Muscle layer of duodenum (tissue), 2 donors: ENCODE measurements at regions not wholly inside any gene's neighbourhood (a gene's known extent, or its start where the extent isn't known, plus 50 kb on each side); places are given as distances from the start of the nearest gene placed in this dataset.
"Not testable (repeated sequence)": the region's sequence is repeated elsewhere in the genome, so short reads cannot be mapped to it uniquely, and the experiment has no call there.

Source experiments
- H3K27ac ChIP-seq: one replicate; pipeline ENCODE4 v1.7.0; 2013; ENCODE audit warnings: mild to moderate bottlenecking, low read length
- H3K27me3 ChIP-seq: one replicate; pipeline ENCODE4 v1.7.0; 2013; ENCODE audit warnings: low read depth, mild to moderate bottlenecking, control low read depth, low read length
- H3K36me3 ChIP-seq, 2 donors: one replicate each; pipeline ENCODE4 v1.7.0; 2013; ENCODE audit warnings: low read length in 2 of 2, control low read depth in 1 of 2, mild to moderate bottlenecking in 1 of 2; ENCODE audit not compliant: insufficient read depth in 2 of 2, control insufficient read depth in 1 of 2
- H3K4me1 ChIP-seq, 2 donors: one replicate each; pipeline ENCODE4 v1.7.0; 2013; ENCODE audit warnings: low read length in 2 of 2, mild to moderate bottlenecking in 2 of 2, control low read depth in 1 of 2, moderate library complexity in 1 of 2; ENCODE audit not compliant: insufficient read depth in 2 of 2, control insufficient read depth in 1 of 2
- H3K4me3 ChIP-seq, 2 donors: one replicate each; pipeline ENCODE4 v1.7.0; 2013; ENCODE audit warnings: low read length in 2 of 2, low read depth in 1 of 2, mild to moderate bottlenecking in 1 of 2
- H3K9me3 ChIP-seq, 2 donors: one replicate each; pipeline ENCODE4 v1.7.0; 2013; ENCODE audit warnings: low read length in 2 of 2, control low read depth in 1 of 2, mild to moderate bottlenecking in 1 of 2; ENCODE audit not compliant: control insufficient read depth in 1 of 2
- donor health status: healthy.

DNA sequence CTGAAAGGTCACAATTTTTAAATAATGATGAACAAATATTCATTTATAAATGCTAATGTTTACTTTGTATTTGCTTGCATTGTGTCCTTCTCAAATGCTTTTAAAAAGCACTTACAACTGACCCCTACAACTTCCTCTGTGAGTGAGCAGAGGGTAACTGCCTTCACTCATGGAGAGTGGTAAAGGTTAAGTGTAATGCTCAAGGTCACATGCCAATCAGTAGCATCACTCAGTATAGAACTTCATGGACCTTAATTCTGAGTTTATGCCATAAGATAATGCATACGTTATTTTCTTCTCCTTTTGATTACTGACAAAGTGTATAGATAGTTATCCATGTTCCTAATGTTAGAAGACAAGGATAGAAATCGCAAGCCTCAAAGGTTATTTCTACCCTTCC is 91.8 kb upstream of the SERTAD2 start:
- Histone ChIP-seq H3K9me3 (no peaks in the 10 kb centered on the region), H3K36me3 (no peaks in the 10 kb centered on the region), H3K27ac (no peak overlapping the region), H3K4me1 (peaks cover 0 to 13% of the 10 kb centered on the region in 2 donors), H3K27me3 (no peaks in the 10 kb centered on the region), H3K4me3 (no peak overlapping the region)

DNA sequence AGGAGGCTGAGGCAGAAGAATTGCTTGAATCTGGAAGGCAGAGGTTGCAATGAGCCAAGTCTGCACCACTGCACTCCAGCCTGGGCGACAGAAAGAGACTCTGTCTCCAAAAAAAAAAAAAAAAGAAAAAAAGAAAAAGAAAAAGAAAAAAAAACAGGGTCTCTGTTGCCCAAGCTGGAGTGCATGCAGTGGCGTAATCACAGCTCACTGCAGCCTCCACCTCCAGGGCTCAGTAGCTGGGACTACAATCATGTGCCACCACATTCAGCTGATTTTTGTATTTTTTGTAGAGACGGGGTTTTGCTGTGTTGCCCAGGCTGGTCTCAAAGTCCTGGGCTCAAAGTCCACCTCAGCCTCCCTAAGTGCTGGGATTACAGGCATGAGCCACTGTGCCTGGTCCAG is 94.0 kb upstream of the SERTAD2 start:
- H3K9me3 ChIP-seq, H3K27me3 ChIP-seq, H3K4me3 ChIP-seq, H3K27ac ChIP-seq, H3K36me3 ChIP-seq: not testable (repeated sequence)
- peaks cover 0 to 13% of the 10 kb centered on the region in 2 donors for H3K4me1 ChIP-seq

DNA sequence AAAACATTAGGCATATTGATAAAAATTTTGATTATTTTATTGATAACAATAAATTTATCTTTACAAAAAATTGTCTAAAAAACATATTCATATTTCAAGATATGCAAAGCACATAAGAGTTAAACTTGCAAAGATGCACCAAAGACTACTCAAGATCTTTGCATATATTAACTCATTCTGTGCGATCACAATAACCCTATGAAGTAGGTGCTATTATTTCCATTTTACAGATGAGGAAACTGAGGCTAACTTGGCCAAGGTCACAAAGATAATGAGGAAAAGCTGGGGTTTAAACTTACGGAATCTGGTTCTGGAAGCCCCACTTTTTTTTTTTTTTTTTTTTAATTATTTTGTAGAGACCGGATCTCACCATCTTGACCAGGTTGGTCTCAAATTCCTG is 94.4 kb upstream of the SERTAD2 start:
- peaks cover 0 to 3% of the 10 kb centered on the region in 2 donors for H3K36me3 ChIP-seq
- no peaks in the 10 kb centered on the region for H3K9me3 ChIP-seq
- no peaks in the 10 kb centered on the region for H3K27me3 ChIP-seq
- no peak overlapping the region for H3K4me3 ChIP-seq
- H3K4me1 ChIP-seq: peaks cover 0 to 13% of the 10 kb centered on the region in 2 donors
- H3K27ac ChIP-seq: no peak overlapping the region

DNA sequence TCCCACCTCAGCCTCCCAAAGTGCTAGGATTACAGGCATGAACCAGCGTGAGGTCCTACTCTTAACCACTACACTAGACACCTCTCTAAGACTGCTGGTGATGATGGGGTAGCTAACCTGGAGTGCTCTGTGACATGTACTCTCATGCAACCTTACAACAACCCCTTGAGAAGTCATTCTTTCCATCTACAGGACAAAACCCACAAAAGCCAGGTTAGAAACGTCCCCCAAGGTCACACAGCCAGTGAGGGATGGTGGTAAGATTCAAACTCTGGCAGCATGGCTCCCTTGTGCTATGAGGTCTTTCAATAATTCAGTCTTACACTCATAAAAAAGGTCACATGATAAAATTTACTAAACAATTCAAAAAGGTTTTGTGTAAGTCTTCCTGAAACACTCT is 94.8 kb upstream of the SERTAD2 start:
- peaks cover 0 to 3% of the 10 kb centered on the region in 2 donors for H3K36me3 ChIP-seq
- peaks cover 0 to 13% of the 10 kb centered on the region in 2 donors for H3K4me1 ChIP-seq
- no peaks in the 10 kb centered on the region for H3K9me3 ChIP-seq
- H3K27me3 ChIP-seq: no peaks in the 10 kb centered on the region
- no peak overlapping the region for H3K4me3 ChIP-seq
- peak overlapping the region; percentile 98 for H3K27ac ChIP-seq

DNA sequence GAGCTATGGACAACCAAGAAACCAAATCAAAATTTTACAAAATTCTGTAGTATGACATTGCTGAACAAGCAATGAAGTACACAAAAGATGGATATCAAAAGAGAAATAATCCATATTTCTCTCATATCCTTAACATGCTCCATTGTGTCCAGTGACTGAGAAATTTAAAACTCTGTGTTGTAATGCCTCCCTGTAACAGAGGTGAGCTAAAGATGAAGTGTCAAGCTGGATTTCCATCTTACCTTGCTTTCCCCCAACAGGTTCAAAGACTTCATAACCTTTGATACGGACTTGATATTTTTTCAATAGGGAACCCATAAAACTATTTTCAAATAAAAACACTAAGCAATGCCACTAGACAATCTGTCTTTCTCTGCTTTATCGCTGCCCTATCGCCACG is 95.7 kb upstream of the SERTAD2 start:
- Histone ChIP-seq H3K9me3 (no peaks in the 10 kb centered on the region), H3K4me1 (peaks cover 0 to 13% of the 10 kb centered on the region in 2 donors), H3K36me3 (peaks cover 0 to 3% of the 10 kb centered on the region in 2 donors), H3K4me3 (peak overlapping the region; percentile 79 to 91), H3K27ac (peak overlapping the region; percentile 98), H3K27me3 (no peaks in the 10 kb centered on the region)

DNA sequence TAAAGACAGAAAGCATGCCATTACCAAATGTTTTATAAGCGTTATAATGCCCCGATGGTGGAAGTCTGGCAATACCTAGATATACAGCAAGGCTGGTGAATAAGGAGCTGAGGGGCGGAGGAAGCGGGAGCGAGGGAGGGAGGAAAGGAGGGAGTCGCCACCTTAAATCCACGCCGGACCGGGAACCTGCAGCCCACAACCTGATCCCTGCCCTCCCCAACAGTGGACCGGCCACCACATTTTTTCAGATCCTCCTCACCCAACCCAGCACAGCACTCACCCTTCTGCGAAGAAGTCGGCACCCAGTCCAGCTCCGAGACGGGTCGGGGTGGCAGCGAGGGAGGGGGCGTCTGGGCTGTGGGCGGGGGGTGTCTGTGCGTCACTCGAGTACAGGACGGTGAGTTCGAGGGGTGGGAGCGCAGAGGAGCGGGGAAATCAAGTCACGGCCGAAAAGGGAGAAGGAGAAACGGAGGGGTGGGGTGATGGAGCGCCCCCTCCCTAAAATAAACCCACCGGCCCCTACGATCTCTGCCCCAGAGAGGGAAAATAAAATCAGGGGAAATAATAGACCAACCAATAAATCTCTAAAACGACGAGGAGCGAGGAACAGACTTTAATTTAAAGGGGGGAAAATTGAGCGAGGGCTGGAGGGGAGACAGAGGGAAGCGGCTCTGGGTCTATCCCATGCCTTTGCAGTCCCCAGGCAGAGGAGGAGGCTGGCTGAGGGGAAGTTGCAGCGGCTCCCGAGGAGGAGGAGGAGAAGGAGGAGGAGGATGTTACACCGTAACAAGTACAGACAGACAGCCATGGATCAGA is 96.5 kb upstream of the SERTAD2 start:
- Histone ChIP-seq H3K27me3 (no peaks in the 10 kb centered on the region), H3K4me3 (peak overlapping the region; percentile 79 to 91), H3K4me1 (peaks cover 0 to 13% of the 10 kb centered on the region in 2 donors), H3K27ac (peak overlapping the region; percentile 98), H3K9me3 (no peaks in the 10 kb centered on the region), H3K36me3 (peaks cover 0 to 3% of the 10 kb centered on the region in 2 donors)

DNA sequence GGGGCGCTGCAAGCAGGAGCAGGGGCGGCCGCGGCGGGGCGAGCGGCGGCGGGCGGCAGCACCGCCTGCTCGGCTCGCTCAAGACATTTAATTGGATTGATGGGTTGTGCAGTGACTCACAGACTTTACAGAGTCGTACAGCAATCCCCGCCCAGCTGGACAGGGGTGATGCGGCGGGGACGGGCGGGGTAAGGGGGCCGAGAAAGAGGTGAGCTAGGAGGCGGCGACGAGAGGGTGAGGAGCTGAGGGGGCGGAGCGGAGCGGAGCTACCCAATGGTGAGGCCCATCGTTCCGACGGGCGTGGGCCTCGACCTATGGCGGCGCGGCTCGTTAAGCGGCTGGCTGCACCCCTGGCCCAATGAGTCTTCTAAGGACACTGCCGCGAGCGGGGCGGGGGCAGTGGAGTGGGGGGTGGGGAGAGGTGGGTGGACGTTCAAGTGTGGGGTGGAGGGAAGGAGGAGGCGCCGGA is 97.1 kb upstream of the SERTAD2 start:
- H3K27ac ChIP-seq: peak overlapping the region; percentile 98

DNA sequence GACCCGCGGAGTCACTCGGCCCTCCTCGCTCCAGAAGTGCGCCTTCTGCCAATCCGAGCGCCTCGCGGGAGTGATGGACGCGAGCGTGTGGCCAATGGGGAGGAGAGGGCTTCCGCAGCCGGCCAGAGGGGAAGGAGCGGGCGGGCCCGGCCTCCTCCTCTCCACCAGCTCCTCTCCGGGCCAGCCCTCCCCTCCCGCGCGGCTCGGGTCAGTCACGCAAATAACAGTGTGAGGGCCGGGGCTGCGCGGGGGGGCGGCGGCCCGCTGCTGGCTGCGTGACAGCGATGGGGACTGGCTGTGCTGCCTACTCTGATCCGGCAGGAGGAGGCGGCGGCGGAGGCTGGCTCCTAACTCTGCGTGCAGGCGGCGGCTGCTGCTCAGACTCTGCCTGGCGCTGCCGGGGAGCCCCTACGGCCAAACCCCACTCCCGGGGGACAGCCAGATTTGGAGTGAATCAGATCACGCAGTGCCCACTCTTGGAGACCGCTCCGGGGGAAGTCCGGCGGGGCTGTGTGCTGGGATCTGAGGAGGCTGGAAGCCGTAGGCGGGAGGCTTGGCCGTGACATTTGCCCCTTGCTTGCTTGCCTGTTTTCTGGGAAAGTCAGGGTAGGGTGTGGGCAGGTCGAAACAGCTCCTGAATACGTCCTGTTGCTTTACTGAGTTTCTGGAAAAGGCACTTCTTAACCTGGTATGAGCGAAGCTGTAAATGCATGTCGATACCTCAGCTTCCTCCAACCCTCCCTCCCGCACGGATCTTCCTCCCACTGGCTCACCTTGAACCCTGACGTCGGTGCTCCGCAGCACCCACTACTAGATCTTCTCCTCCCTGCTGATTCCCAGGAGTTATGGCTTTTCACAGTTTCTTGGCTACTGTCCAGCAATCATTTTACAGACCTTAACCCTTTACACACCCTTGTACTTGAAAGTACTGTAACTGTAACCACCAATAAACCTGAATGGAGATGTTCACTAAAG is 97.9 kb upstream of the SERTAD2 start:
- no peaks in the 10 kb centered on the region for H3K9me3 ChIP-seq
- H3K36me3 ChIP-seq: peaks cover 0 to 3% of the 10 kb centered on the region in 2 donors
- no peaks in the 10 kb centered on the region for H3K27me3 ChIP-seq

More for the DNA sequence above, 97.1 kb upstream of the SERTAD2 start:
- peaks cover 0 to 3% of the 10 kb centered on the region in 2 donors for H3K36me3 ChIP-seq
- H3K4me1 ChIP-seq: peaks cover 0 to 13% of the 10 kb centered on the region in 2 donors
- H3K4me3 ChIP-seq: peak overlapping the region; percentile 79 to 91
- no peaks in the 10 kb centered on the region for H3K27me3 ChIP-seq
- no peaks in the 10 kb centered on the region for H3K9me3 ChIP-seq

DNA sequence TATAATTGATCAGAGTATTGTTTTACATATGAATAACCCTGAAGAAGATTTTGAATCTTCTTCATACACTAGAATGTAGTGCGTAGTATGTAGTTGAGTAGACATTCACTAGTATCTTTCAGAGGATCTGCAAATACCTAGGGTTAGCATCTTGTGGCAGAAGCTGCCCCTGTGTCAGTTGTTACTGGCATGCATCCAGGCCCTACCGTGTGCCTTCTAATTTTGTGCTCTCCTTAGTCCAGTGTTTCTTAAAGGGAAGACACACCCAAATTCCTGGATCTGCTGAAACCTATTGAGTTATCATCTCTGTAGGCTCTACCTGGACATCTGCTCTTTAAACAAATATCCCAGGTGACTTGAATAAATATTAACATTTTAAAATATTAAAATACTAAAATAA is 99.7 kb upstream of the SERTAD2 start:
- H3K27ac ChIP-seq: no peak overlapping the region
- H3K36me3 ChIP-seq: peaks cover 0 to 3% of the 10 kb centered on the region in 2 donors
- peaks cover 0 to 12% of the 10 kb centered on the region in 2 donors for H3K4me1 ChIP-seq
- H3K4me3 ChIP-seq: no peak overlapping the region
- H3K27me3 ChIP-seq: no peaks in the 10 kb centered on the region
- H3K9me3 ChIP-seq: no peaks in the 10 kb centered on the region

More for the DNA sequence above, 97.9 kb upstream of the SERTAD2 start:
- peak overlapping the region; percentile 73 to 85 for H3K4me3 ChIP-seq
- H3K4me1 ChIP-seq: peaks cover 0 to 13% of the 10 kb centered on the region in 2 donors
- H3K27ac ChIP-seq: peak overlapping the region; percentile 94

DNA sequence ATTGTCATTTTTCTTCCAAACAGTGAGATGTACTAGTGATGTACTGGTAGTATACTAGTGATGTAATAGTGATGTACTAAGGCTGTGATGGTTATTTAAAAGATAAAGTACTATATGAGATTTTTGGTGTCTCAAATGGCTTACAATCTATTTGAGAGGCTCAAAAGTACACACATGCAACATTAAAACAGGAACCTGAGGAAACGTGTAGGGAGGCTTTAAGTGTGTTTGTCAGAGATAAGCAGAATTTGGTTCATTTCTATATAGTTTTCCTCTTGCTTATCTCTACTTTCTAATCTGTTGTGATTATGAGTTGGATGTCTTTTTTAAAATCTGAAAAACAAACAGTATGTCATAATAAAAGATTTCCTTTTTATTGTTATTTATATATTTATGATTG is 100.9 kb upstream of the SERTAD2 start:
- peaks cover 0 to 3% of the 10 kb centered on the region in 2 donors for H3K36me3 ChIP-seq
- no peaks in the 10 kb centered on the region for H3K9me3 ChIP-seq
- H3K27me3 ChIP-seq: no peaks in the 10 kb centered on the region
- no peak overlapping the region for H3K27ac ChIP-seq
- H3K4me1 ChIP-seq: peaks cover 0 to 2% of the 10 kb centered on the region in 2 donors
- no peak overlapping the region for H3K4me3 ChIP-seq

DNA sequence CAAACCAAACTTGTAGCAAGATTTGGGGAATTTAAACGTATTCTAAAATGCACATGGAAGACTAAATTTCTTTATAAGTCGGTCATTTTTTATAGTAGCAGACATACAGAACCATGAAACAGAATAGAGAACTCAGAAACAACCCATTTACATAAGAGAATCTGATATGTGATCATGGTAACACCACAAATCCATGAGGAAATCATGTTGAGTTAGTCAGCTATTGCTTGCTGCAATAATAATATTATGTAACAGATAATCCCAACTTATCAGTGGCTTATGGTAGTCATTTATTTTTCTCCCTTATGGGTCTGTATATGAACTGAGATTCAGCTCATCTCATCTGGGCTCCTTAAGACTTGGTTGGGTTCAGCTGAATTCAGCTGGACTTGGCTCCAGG is 103.4 kb upstream of the SERTAD2 start:
- Histone ChIP-seq H3K27ac (no peak overlapping the region), H3K4me1 (no peaks in the 10 kb centered on the region)

More for the DNA sequence above, 103.4 kb upstream of the SERTAD2 start:
- Histone ChIP-seq H3K36me3 (no peaks in the 10 kb centered on the region), H3K9me3 (no peaks in the 10 kb centered on the region), H3K4me3 (no peak overlapping the region), H3K27me3 (no peaks in the 10 kb centered on the region)
